HFFc6 (cell line): ENCODE measurements at regions not wholly inside any gene's neighbourhood (a gene's known extent, or its start where the extent isn't known, plus 50 kb on each side); places are given as distances from the start of the nearest gene placed in this dataset.

Experiments
- DNase-seq: peaks from one replicate; pipeline ENCODE4 v3.0.0-alpha.2; 2018
- H3K27ac Mint-ChIP-seq: 2 replicates; pipeline ENCODE4 v1.8.0; 2020; ENCODE audit warnings: mild to moderate bottlenecking, mixed read lengths
- H3K27me3 Mint-ChIP-seq: 2 replicates; pipeline ENCODE4 v1.8.0; 2021; ENCODE audit warnings: mild to moderate bottlenecking, moderate library complexity, mixed read lengths; ENCODE audit not compliant: insufficient read depth
- H3K36me3 Mint-ChIP-seq: 2 replicates; pipeline ENCODE4 v1.8.0; 2021; ENCODE audit warnings: low read depth, mixed read lengths
- H3K4me1 Mint-ChIP-seq: 2 replicates; pipeline ENCODE4 v1.8.0; 2020; ENCODE audit warnings: low read depth, mixed read lengths
- H3K4me3 Mint-ChIP-seq: 2 replicates; pipeline ENCODE4 v1.8.0; 2020; ENCODE audit warnings: mild to moderate bottlenecking, moderate library complexity, mixed read lengths
- H3K9me3 Mint-ChIP-seq: 2 replicates; pipeline ENCODE4 v1.8.0; 2020; ENCODE audit warnings: mild to moderate bottlenecking, mixed read lengths
- CTCF ChIP-seq: fragments of 200-600 bp; sonication (generic); IDR thresholded peaks from 2 replicates; pipeline ENCODE4 v1.5.0; 2021; ENCODE audit warnings: antibody characterized with exemption, mild to moderate bottlenecking

DNA sequence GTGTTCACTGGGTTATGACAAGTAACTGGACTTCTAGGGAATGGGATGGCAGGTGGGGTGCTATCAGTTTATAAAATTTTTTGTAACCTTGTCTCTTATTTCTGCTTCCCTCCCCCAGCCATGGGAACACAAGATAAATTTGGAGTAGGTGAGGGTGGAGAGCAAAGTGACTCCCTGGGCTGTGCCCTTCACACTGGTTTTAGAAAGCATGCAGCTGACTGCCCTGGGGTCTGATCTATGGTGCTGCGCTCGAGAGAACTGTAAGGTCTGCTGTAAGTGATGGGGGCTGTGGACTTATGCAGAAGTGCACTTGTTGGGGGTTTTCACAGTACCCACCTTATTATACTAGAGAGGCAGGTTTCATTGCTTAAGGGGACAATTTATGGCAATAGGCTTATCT lies 247.7 kb upstream of the DMRT1 start:
- no peaks in the 10 kb centered on the region for H3K36me3 Mint-ChIP-seq
- no peaks in the 10 kb centered on the region for H3K4me1 Mint-ChIP-seq
- H3K27me3 Mint-ChIP-seq = peaks cover 5% of the 10 kb centered on the region; the same call in 1 of the 2 replicates
- no peaks in the 10 kb centered on the region; the same call in 1 of the 2 replicates for H3K9me3 Mint-ChIP-seq
- H3K27ac Mint-ChIP-seq = no peak overlapping the region
- no peak for TF ChIP-seq CTCF
- no peak for DNase-seq
- H3K4me3 Mint-ChIP-seq = no peak overlapping the region

GRCh38 chr9:596703-597102 lies 244.8 kb upstream of the DMRT1 start:
- no peak for TF ChIP-seq CTCF
- no peaks in the 10 kb centered on the region for H3K4me1 Mint-ChIP-seq
- H3K36me3 Mint-ChIP-seq = no peaks in the 10 kb centered on the region
- DNase-seq = no peak
- H3K4me3 Mint-ChIP-seq = no peak overlapping the region
- H3K27ac Mint-ChIP-seq = no peak overlapping the region
- peaks cover 6% of the 10 kb centered on the region for H3K27me3 Mint-ChIP-seq
- no peaks in the 10 kb centered on the region; the same call in 1 of the 2 replicates for H3K9me3 Mint-ChIP-seq

DNA sequence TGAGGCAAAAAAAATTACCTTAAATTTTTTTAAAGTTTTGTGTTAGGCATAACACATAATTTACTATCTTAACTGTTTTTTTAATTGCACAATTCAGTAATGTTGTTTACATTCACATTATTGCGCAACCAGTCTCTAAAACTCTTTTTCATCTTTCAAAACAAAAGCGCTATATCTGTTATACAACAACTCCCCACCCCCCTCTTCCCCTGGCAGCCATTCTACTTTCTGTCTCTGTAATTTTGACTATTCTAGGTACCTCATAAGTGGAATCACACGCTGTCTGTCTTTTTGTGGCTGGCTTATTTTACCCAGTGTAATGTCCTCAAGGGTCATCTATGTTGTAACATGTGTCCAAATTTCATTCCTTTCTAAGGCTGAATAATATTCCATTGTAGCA lies 241.5 kb upstream of the DMRT1 start:
- H3K36me3 Mint-ChIP-seq = no peaks in the 10 kb centered on the region
- H3K27ac Mint-ChIP-seq = no peak overlapping the region
- H3K9me3 Mint-ChIP-seq = no peaks in the 10 kb centered on the region
- DNase-seq = no peak
- TF ChIP-seq CTCF = no peak
- no peaks in the 10 kb centered on the region for H3K4me1 Mint-ChIP-seq
- no peak overlapping the region for H3K4me3 Mint-ChIP-seq
- peaks cover 9% of the 10 kb centered on the region for H3K27me3 Mint-ChIP-seq

GRCh38 chr9:602716-603115 lies 238.8 kb upstream of the DMRT1 start:
- no peak for DNase-seq
- Mint-ChIP-seq H3K4me1 (no peaks in the 10 kb centered on the region), H3K27me3 (peaks cover 9% of the 10 kb centered on the region), H3K9me3 (no peaks in the 10 kb centered on the region), H3K36me3 (no peaks in the 10 kb centered on the region), H3K27ac (no peak overlapping the region), H3K4me3 (no peak overlapping the region)
- TF ChIP-seq CTCF = no peak

- Mint-ChIP-seq H3K4me1 (no peaks in the 10 kb centered on the region), H3K27me3 (peaks cover 9% of the 10 kb centered on the region), H3K9me3 (no peaks in the 10 kb centered on the region), H3K27ac (no peak overlapping the region), H3K4me3 (no peak overlapping the region), H3K36me3 (no peaks in the 10 kb centered on the region)
- DNase-seq = no peak
- TF ChIP-seq CTCF = no peak
These were observed 238.4 kb upstream of the DMRT1 start for GRCh38 chr9:603126-603525.

GRCh38 chr9:607417-607816 lies 234.1 kb upstream of the DMRT1 start:
- H3K27ac Mint-ChIP-seq = no peak overlapping the region
- H3K27me3 Mint-ChIP-seq = peaks cover 8% of the 10 kb centered on the region
- no peak for TF ChIP-seq CTCF
- H3K36me3 Mint-ChIP-seq = no peaks in the 10 kb centered on the region
- no peaks in the 10 kb centered on the region for H3K4me1 Mint-ChIP-seq
- no peaks in the 10 kb centered on the region for H3K9me3 Mint-ChIP-seq
- no peak for DNase-seq
- no peak overlapping the region for H3K4me3 Mint-ChIP-seq
